ENCODE measurements at regions not wholly inside any gene's neighbourhood (a gene's known extent, or its start where the extent isn't known, plus 50 kb on each side); places are given as distances from the start of the nearest gene placed in this dataset.
"Not testable (repeated sequence)": the region's sequence is repeated elsewhere in the genome, so short reads cannot be mapped to it uniquely, and the experiment has no call there.

GRCh38 chr1:189790335-189790734, 687.3 kb downstream of the BRINP3 start:
- DNase-seq: no peak

- DNase-seq: no peak
These were observed 674.3 kb downstream of the BRINP3 start for GRCh38 chr1:189803364-189803763.

- DNase-seq: no peak
These were observed 673.3 kb downstream of the BRINP3 start for GRCh38 chr1:189804352-189804751.

DNA sequence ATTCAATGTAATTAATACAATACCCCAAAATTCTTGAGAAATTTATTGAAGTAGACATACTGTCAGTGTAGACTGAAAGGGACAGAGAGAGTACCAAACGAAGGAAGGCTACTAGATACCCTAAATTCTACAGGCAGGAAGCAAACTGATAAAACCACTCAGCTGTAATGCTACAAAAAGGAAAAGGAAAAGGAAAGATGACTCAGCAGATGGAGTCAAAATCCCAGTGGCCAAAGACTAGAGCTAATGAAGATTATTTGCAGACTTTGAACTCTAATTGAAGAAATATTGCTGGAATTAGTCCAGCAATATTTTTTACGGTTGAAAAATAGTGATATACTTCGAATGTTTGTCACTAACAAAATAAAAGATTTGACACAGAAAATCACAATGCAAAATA, 671.9 kb downstream of the BRINP3 start:
- DNase-seq: no peak

DNA sequence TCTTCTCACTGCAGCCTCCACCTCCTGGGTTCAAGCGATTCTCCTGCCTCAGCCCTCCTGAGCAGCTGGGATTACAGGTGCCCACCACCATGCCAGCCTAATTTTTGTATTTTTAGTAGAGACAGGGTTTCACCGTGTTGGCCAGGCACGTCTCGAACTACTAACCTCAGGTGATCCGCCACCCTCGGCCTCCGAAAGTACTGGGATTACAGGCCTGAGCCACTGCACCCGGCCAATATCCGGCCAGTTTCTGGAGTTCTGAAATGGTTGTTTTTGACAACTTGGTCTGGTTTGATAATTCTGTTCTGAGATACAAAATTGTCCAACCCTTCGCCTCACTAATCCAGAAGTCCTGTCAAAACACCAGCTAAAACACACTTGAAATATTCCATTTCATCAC, 667.0 kb downstream of the BRINP3 start:
- not testable (repeated sequence) for DNase-seq

DNA sequence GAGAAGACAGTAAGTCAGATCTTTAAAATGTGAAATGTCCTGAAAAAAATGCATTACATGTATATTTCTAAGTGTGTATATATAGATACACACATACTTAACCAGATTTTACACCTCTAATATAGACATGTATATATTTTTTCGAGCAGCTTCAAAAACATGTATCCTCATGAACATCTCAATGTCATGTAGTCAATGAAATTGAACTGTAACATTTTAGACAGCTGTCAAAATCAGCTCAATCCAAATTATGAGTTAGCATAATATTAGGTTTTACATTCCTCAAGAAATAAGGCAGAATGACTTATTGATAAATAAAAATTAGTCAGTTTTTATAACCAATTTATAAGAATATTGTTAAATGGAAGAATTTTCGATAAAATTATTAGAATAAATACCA, 665.7 kb downstream of the BRINP3 start:
- DNase-seq: no peak

DNA sequence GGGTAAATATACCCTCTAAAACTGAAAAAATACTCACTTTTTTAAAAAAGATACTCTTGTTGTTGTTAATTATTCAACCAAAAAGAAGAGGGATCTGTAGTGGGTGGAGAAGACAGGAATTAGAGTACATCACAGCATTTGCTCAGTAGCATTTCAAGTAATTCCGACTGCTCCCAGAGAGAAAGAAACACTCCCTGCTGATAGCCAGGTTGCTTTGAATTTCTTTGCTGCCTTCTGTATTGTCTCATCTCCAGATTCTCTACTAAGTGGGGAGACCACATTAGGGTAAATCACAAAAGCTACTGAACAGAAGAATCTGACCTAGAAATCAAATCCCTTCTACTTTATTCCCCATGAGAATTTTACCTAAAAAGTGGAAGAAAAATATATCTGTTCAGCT, 661.1 kb downstream of the BRINP3 start:
- no peak for DNase-seq

DNA sequence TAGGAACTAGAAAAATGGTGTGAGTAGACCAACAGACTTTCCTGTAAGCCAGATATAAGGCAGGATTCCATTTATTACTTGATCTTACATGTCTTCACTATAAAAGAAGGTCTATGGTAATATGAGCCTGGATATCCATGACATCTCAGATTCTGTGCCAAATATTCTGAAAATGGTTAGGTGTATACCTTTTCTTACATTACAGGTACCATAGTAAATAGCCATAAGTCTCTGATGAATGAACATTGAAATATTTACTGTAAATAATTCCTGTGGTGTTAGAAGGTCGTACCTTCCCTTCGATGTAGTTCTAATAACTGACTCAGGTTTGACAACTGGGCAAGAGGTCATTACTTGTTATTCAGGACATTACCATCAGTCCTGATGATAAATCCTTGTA, 657.9 kb downstream of the BRINP3 start:
- DNase-seq: no peak

DNA sequence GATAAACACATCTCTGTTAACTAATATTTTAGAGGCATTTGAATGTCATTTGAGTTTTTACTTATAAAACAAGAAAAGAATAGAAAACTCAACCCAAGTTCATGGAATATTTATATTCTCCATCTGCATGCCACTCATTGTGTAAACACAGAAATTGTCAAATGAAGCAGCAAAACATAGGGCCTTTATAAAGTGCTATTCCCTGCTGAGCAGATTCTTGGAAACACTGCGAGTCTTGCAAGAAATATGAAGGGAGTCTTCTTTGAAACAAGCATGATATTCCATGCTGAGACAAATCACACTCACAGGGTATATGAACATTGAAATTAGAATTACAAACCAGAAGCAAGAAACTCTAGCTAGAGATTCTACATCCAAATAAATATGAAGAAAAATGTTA, 655.8 kb downstream of the BRINP3 start:
- DNase-seq: no peak

- DNase-seq: no peak
These were observed 642.9 kb downstream of the BRINP3 start for GRCh38 chr1:189834813-189835212.

DNA sequence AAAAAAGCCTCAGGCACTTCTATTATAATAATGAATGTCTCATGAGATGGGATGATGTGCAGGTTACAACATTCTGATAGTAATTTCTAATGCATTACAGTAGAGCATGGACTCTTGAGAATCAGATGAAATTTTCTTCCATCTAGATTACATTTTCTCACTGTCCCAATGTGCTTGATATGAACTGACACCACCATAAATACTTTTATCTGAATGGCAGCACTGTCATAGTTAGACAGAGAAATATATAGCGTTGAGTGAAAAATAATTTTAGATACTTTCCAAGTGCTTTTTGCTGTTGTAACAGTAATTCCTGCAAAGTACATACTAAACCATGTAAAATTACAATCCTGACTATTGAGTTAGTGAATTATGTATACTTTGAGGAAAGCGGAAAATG, 630.1 kb downstream of the BRINP3 start:
- DNase-seq: no peak

- DNase-seq: no peak
These were observed 625.8 kb downstream of the BRINP3 start for GRCh38 chr1:189851806-189852367.

DNA sequence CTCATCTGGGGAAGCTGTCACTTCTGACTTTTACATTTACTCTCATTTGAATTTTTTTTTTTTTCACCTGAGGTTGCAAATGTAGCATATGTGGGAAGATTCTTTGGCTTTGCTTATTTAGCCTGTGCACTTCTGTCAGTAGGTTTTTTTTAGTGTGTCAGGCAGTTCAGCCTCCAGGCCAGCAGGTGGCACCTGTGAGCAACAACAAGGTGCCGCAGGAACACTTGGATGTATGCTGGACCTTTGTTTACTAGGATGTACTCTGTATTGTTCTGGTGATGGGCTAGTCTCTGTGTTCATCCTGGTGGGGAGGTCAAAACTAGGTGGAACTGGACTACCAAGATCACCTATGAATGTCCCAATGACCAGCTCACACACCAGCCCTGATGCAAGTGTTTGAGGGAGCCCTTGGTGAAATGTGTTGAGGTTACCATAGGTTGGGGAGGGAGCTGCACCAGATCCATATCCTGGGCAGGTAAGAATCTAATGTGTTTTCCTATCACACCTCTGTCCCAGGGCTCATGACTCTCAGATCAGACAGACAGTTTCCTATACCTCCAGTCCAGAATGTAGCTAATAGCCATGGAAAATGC, 618.2 kb downstream of the BRINP3 start:
- DNase-seq: no peak

GRCh38 chr1:189866606-189867005, 611.1 kb downstream of the BRINP3 start:
- DNase-seq: peak; percentile 6

GRCh38 chr1:189868021-189868420, 609.6 kb downstream of the BRINP3 start:
- DNase-seq: peak; percentile 17

DNA sequence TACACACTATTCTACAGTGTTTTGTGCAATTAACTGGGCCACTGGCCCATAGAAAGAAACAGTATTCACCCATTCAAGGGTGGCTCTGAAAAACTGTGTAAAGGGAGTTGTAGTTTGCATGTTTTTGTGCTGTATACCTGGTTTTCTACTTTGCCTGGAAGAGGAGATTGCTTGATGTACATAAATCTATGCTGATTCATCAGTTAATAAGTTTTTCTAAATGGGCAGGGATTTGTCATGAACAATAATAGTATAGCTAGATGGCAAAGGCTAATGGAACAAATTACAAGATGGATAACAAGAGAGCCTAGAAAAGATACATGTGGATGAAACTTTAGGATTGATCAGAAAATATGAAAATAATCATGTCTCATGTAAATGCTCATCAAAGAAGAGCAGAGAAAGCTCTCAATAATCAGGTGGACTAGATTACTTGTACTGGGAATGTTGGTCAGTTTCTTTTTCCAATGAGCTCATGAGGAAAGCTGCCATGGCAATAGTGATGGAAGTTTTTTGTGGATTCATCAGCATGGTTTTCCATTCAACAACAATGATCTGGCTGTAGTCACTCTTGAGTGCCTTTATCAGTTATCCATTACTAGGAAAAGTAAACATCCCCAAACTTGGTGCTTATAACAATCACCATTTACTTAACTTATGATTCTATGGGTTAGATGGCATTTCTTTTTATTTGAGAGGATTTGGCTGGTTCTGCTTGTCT, 602.8 kb downstream of the BRINP3 start:
- DNase-seq: no peak

DNA sequence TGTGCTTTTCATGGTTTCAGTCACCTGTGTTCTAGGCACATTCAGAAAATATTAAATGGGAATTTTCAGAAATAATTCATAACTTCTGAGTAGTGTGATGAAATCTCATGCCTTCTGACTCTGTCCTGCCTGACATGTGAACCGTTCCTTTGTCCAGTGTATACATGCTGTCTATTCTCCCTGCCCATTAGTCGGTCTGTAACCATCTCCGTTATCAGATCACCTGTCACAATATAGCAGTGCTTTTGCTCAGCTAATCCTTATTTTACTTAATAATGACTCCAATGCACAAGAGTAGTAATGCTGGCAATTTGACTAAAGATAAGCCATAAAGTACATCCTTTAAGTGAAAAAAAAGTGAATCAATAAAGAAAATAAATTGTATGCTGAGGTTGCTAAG, 597.5 kb downstream of the BRINP3 start:
- DNase-seq: no peak

DNA sequence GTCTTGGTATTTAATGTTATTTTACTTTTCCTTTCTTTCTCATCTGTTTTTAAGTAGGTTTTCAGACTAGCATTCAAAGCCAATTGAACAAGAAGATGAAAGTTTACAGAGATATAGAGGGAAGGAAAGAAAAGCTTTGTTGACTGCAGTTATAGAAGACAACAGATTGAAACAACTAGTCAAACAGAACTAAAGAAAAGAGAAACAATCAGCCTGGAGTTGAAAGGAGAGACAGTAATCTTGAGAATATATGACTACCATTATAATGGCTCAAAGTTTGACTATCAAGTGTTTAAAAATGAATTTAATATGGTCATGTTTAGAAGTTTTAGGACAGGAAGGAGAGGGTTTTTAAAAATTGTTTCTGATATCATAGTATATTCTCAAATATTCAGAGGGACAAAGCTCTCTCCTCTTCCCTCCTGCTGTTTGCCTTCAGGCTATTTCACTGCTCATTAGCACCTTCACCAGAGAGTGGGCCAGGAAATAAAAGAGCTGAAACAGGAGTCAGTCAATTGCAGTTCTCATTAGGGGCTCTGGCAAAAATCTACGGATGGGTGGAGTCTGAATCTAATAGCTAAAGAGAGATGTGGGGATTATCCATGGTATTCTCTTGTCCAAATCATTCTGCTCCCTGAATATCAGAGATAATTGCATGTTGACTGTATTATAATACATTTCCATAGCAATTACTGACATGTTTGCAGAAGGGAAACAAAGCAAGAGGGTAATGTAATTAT, 577.8 kb downstream of the BRINP3 start:
- DNase-seq: no peak

- no peak for DNase-seq
These were observed 573.2 kb downstream of the BRINP3 start for GRCh38 chr1:189904509-189904908.

GRCh38 chr1:189908113-189908512, 569.6 kb downstream of the BRINP3 start:
- no peak for DNase-seq

GRCh38 chr1:189921613-189922012, 556.1 kb downstream of the BRINP3 start:
- no peak for DNase-seq

GRCh38 chr1:189927641-189928040, 550.0 kb downstream of the BRINP3 start:
- no peak for DNase-seq

- no peak for DNase-seq
These were observed 548.1 kb downstream of the BRINP3 start for GRCh38 chr1:189929501-189930099.
